Activated CD4-positive, alpha-beta T cell treated with anti-CD3 and anti-CD28 coated beads for 36 hours (primary cell): ENCODE measurements at regions not wholly inside any gene's neighbourhood (a gene's known extent, or its start where the extent isn't known, plus 50 kb on each side); places are given as distances from the start of the nearest gene placed in this dataset.
A peak's percentile ranks its signal among the peaks of the same experiment; 100 is the strongest.
"Not testable (repeated sequence)": the region's sequence is repeated elsewhere in the genome, so short reads cannot be mapped to it uniquely, and the experiment has no call there.

Source experiments
- ATAC-seq: fragments of 200-7000 bp; cut with Tn5 transposase; one replicate; pipeline ENCODE4 v1.10.0; 2021; ENCODE audit warnings: mild to moderate bottlenecking, moderate library complexity
- CTCF ChIA-PET: fragments of 350-600 bp; sonication (Branson Sonifier 250); formaldehyde crosslinking; loops from one replicate; lab custom pipeline; 2021; ENCODE audit warnings: antibody characterized with exemption; lab: Charles Lee
- POLR2A ChIA-PET: fragments of 350-600 bp; sonication (Branson Sonifier 250); formaldehyde crosslinking; loops from one replicate; lab custom pipeline; 2021; ENCODE audit warnings: antibody characterized with exemption, inconsistent platforms; lab: Charles Lee
- DNase-seq: peaks from one replicate; pipeline ENCODE4 v3.0.0-alpha.2; 2020
- H3K27ac Mint-ChIP-seq: one replicate; pipeline ENCODE4 v1.8.0; 2021; ENCODE audit warnings: mixed read lengths
- H3K27me3 Mint-ChIP-seq: one replicate; pipeline ENCODE4 v1.8.0; 2021; ENCODE audit warnings: mixed read lengths
- H3K36me3 Mint-ChIP-seq: one replicate; pipeline ENCODE4 v1.8.0; 2021; ENCODE audit warnings: low read depth, mixed read lengths
- H3K4me1 Mint-ChIP-seq: one replicate; pipeline ENCODE4 v1.8.0; 2021; ENCODE audit warnings: mixed read lengths
- H3K4me3 Mint-ChIP-seq: one replicate; pipeline ENCODE4 v1.8.0; 2021; ENCODE audit warnings: mild to moderate bottlenecking, moderate library complexity, mixed read lengths
- H3K9me3 Mint-ChIP-seq: one replicate; pipeline ENCODE4 v1.8.0; 2021; ENCODE audit warnings: low read depth, mixed read lengths
- intact Hi-C, 2 experiments: fragments of 100-400 bp; cut with DNase I in 1 of 2; cut with micrococcal nuclease in 1 of 2; formaldehyde crosslinking; loops; one replicate each; pipeline versions ENCODE4 v1.14.2 to v1.15.1; 2022 to 2024; cut with DNase I, micrococcal nuclease

- ChIA-PET CTCF (interaction anchor here (0.8 to 2.1 kb wide), 3 partner anchors 10 to 91 kb away, joined by 3 to 6 read pairs (median 4); no protein-coding TSS in a partner anchor), POLR2A (no interaction called here)
- ATAC-seq (no peak), DNase-seq (no peak)
- peak overlapping the region; percentile 4 for H3K4me3 Mint-ChIP-seq
- H3K27me3 Mint-ChIP-seq, result no peaks in the 10 kb centered on the region
- H3K36me3 Mint-ChIP-seq, result peaks cover 13% of the 10 kb centered on the region
- H3K27ac Mint-ChIP-seq, result peak overlapping the region; percentile 2
- intact Hi-C loops, result no loop called here
- H3K4me1 Mint-ChIP-seq, result peaks cover 64% of the 10 kb centered on the region
- H3K9me3 Mint-ChIP-seq, result peaks cover 5% of the 10 kb centered on the region
Observed at GRCh38 chr14:106003351-106003750, 477.0 kb downstream of the TMEM121 start.

DNA sequence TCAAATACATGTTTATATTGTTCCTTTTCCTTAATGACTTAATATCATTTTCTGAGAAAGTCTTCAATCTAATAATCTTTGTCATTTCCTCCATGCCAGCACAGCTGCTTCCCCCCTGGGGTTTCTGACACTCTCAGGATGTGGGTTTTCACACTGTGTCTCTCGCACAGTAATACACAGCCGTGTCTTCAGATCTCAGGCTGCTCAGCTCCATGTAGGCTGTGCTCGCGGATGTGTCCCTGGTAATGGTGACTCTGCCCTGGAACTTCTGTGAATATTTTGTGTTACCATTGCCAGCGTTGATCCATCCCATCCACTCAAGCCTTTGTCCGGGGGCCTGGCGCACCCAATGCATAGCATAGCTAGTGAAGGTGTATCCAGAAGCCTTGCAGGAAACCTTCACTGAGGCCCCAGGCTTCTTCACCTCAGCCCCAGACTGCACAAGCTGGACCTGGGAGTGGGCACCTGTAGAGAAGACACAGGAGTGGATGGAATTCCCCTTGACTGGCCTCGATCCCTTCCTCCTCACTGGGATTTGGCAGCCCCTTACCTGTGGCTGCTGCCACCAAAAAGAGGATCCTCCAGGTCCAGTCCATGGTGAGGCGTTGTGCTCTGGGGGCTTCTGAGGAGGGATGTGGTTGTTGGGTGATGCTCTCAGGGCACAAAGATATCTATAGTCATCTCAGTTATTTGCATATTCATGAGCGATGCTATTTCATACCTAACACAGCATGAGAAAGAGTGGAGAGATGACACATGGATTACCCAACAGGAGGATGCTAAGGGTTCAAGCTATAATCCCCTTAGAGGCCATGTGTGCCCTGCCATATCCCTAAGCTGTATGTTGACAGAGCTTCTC, 478.8 kb downstream of the TMEM121 start:
- ChIA-PET POLR2A (interaction anchor here (1.3 kb wide), 1 partner anchor 9 kb away, joined by 7 read pairs; no protein-coding TSS in a partner anchor), CTCF (interaction anchor here (0.7 to 2.1 kb wide), 10 partner anchors 9 to 147 kb away, joined by 3 to 14 read pairs (median 3); no protein-coding TSS in a partner anchor)
- Mint-ChIP-seq H3K36me3 (peaks cover 21% of the 10 kb centered on the region), H3K27ac (peak overlapping the region; percentile 95), H3K4me3 (peak overlapping the region; percentile 77), H3K4me1 (peaks cover 68% of the 10 kb centered on the region)
- DNase-seq (peak; percentile 83), ATAC-seq (peak; percentile 82)
- H3K27me3 Mint-ChIP-seq, H3K9me3 Mint-ChIP-seq: not testable (repeated sequence)
- intact Hi-C loops, result loop anchor here (1.0 to 5.0 kb wide), 3 partner anchors 8 to 412 kb away; no protein-coding TSS in a partner anchor

- intact Hi-C loops, result loop anchor here in 1 of 2 experiments (5.0 kb wide), 1 partner anchor 411 kb away; no protein-coding TSS in a partner anchor
- not testable (repeated sequence) for H3K9me3 Mint-ChIP-seq, H3K27me3 Mint-ChIP-seq
- CTCF ChIA-PET, result interaction anchor here (0.8 to 1.7 kb wide), 4 partner anchors 8 to 148 kb away, joined by 3 to 14 read pairs (median 3); no protein-coding TSS in a partner anchor
- H3K36me3 Mint-ChIP-seq, result peaks cover 26% of the 10 kb centered on the region
- H3K4me1 Mint-ChIP-seq, result peaks cover 76% of the 10 kb centered on the region
- H3K27ac Mint-ChIP-seq, result peak overlapping the region; percentile 95
- peak overlapping the region; percentile 77 for H3K4me3 Mint-ChIP-seq
- DNase-seq (peak; percentile 83), ATAC-seq (peak; percentile 39)
- POLR2A ChIA-PET, result interaction anchor here (0.7 kb wide), 1 partner anchor 20 kb away, joined by 4 read pairs; no protein-coding TSS in a partner anchor
Observed at GRCh38 chr14:106006043-106006442, 479.7 kb downstream of the TMEM121 start.

DNA sequence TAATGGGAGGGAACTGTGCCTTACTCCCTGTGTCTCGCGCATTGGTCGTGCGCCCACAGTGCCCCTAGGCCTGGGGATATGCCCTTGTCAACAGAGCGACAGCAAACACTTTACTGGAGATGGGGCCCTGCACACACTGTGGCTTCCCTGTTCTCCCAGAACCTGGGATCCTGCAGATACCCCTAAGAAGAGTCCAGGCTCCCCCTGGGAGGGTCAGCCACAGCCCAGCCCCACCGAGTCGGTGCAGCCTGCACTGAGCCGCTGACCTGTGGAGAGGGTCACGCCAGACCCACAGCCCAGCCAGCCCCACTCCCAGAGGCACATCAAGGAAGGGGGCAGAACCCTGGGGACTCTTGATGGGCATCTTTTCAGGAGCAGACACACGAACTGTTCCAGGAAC, 480.3 kb downstream of the TMEM121 start:
- peak; percentile 36 for DNase-seq
- CTCF ChIA-PET, result interaction anchor here (0.6 kb wide), 1 partner anchor 11 kb away, joined by 3 read pairs; no protein-coding TSS in a partner anchor
- Mint-ChIP-seq H3K4me1 (peaks cover 77% of the 10 kb centered on the region), H3K36me3 (peaks cover 31% of the 10 kb centered on the region), H3K4me3 (peak overlapping the region; percentile 77), H3K27ac (peak overlapping the region; percentile 95)
- ATAC-seq, H3K27me3 Mint-ChIP-seq, H3K9me3 Mint-ChIP-seq, POLR2A ChIA-PET: not testable (repeated sequence)
- intact Hi-C loops, result loop anchor here in 1 of 2 experiments (5.0 kb wide), 1 partner anchor 411 kb away; no protein-coding TSS in a partner anchor

GRCh38 chr14:106010783-106011182, 484.4 kb downstream of the TMEM121 start:
- intact Hi-C loops, result loop anchor here (1.0 to 5.0 kb wide), 4 partner anchors 11 to 62 kb away; no protein-coding TSS in a partner anchor
- H3K4me1 Mint-ChIP-seq, result peaks cover 87% of the 10 kb centered on the region
- POLR2A ChIA-PET, result no interaction called here

GRCh38 chr14:106011631-106012360, 485.4 kb downstream of the TMEM121 start:
- CTCF ChIA-PET, result interaction anchor here (0.7 to 6.2 kb wide), 9 partner anchors 10 to 410 kb away, joined by 3 to 47 read pairs (median 5); no protein-coding TSS in a partner anchor
- H3K9me3 Mint-ChIP-seq, POLR2A ChIA-PET, H3K27me3 Mint-ChIP-seq, ATAC-seq: not testable (repeated sequence)
- Mint-ChIP-seq H3K4me1 (peaks cover 85% of the 10 kb centered on the region), H3K36me3 (peaks cover 49% of the 10 kb centered on the region), H3K27ac (peak overlapping the region; percentile 98), H3K4me3 (peak overlapping the region; percentile 67)
- intact Hi-C loops, result loop anchor here (1.0 to 5.0 kb wide), 4 partner anchors 12 to 61 kb away; no protein-coding TSS in a partner anchor
- peak; percentile 95 for DNase-seq

More at GRCh38 chr14:106010783-106011182, 484.4 kb downstream of the TMEM121 start:
- Mint-ChIP-seq H3K27me3 (no peaks in the 10 kb centered on the region), H3K27ac (peak overlapping the region; percentile 98), H3K9me3 (peaks cover 1% of the 10 kb centered on the region), H3K36me3 (peaks cover 48% of the 10 kb centered on the region), H3K4me3 (peak overlapping the region; percentile 67)
- DNase-seq, result no peak
- CTCF ChIA-PET, result interaction anchor here (0.9 to 6.2 kb wide), 4 partner anchors 28 to 68 kb away, joined by 3 to 47 read pairs (median 4); no protein-coding TSS in a partner anchor
- no peak for ATAC-seq

DNA sequence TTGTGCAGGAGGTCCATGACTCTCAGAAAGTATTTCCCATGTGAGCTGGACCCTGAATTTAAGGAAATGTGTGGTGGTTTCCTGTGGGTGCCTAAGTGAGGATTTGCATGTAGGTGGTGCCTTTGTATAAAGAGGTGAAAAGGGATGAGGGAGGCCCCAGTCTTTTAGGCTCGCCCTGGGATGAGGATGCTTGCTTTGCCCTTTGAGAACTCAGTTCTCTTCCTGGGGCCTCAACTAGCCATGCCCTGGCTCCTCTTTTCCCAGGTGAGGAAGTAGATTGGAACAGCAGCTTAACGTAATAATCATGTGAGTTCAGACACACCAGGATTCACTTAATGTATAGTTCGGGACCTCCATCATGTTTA, 486.0 kb downstream of the TMEM121 start:
- CTCF ChIA-PET, result interaction anchor here (1.0 to 6.2 kb wide), 6 partner anchors 9 to 82 kb away, joined by 3 to 47 read pairs (median 6); no protein-coding TSS in a partner anchor
- POLR2A ChIA-PET, H3K9me3 Mint-ChIP-seq, H3K27me3 Mint-ChIP-seq, DNase-seq, ATAC-seq: not testable (repeated sequence)
- intact Hi-C loops, result loop anchor here in 1 of 2 experiments (5.0 kb wide), 2 partner anchors 35 to 60 kb away; no protein-coding TSS in a partner anchor
- Mint-ChIP-seq H3K4me1 (peaks cover 88% of the 10 kb centered on the region), H3K27ac (peak overlapping the region; percentile 98), H3K36me3 (peaks cover 47% of the 10 kb centered on the region), H3K4me3 (peak overlapping the region; percentile 67)

- peak overlapping the region; percentile 98 for H3K27ac Mint-ChIP-seq
- peak overlapping the region; percentile 50 for H3K4me3 Mint-ChIP-seq
- peaks cover 37% of the 10 kb centered on the region for H3K36me3 Mint-ChIP-seq
- intact Hi-C loops, result loop anchor here (1.0 to 5.0 kb wide), 5 partner anchors 8 to 58 kb away; no protein-coding TSS in a partner anchor
- peaks cover 1% of the 10 kb centered on the region for H3K9me3 Mint-ChIP-seq
- DNase-seq (peak; percentile 67), ATAC-seq (peak; percentile 74)
- H3K27me3 Mint-ChIP-seq, result no peaks in the 10 kb centered on the region
- ChIA-PET CTCF (interaction anchor here (0.5 to 6.2 kb wide), 17 partner anchors 7 to 751 kb away, joined by 3 to 47 read pairs (median 6); no protein-coding TSS in a partner anchor), POLR2A (interaction anchor here (0.6 to 1.0 kb wide), 4 partner anchors 8 to 15 kb away, joined by 3 to 8 read pairs (median 5); no protein-coding TSS in a partner anchor)
- peaks cover 89% of the 10 kb centered on the region for H3K4me1 Mint-ChIP-seq
Observed at GRCh38 chr14:106013879-106014376, 487.5 kb downstream of the TMEM121 start.

- peak overlapping the region; percentile 59 for H3K27ac Mint-ChIP-seq
- DNase-seq, H3K27me3 Mint-ChIP-seq, intact Hi-C loops, H3K4me3 Mint-ChIP-seq, POLR2A ChIA-PET, ATAC-seq, H3K9me3 Mint-ChIP-seq: not testable (repeated sequence)
- peaks cover 89% of the 10 kb centered on the region for H3K4me1 Mint-ChIP-seq
- CTCF ChIA-PET, result interaction anchor here (0.7 to 2.2 kb wide), 3 partner anchors 9 to 16 kb away, joined by 3 to 8 read pairs (median 3); no protein-coding TSS in a partner anchor
- H3K36me3 Mint-ChIP-seq, result peaks cover 17% of the 10 kb centered on the region
Observed at GRCh38 chr14:106017952-106018351, 491.6 kb downstream of the TMEM121 start.

- peak; percentile 57 for DNase-seq
- ChIA-PET CTCF (interaction anchor here (0.7 to 2.0 kb wide), 4 partner anchors 9 to 70 kb away, joined by 4 to 6 read pairs (median 4); no protein-coding TSS in a partner anchor), POLR2A (interaction anchor here (1.8 kb wide), 1 partner anchor 8 kb away, joined by 8 read pairs; no protein-coding TSS in a partner anchor)
- Mint-ChIP-seq H3K4me1 (peaks cover 92% of the 10 kb centered on the region), H3K4me3 (no peak overlapping the region), H3K27ac (peak overlapping the region; percentile 90), H3K9me3 (peaks cover 10% of the 10 kb centered on the region), H3K36me3 (peaks cover 12% of the 10 kb centered on the region), H3K27me3 (no peaks in the 10 kb centered on the region)
- ATAC-seq, result peak; percentile 57
- intact Hi-C loops, result loop anchor here (1.0 kb wide), 1 partner anchor 8 kb away; no protein-coding TSS in a partner anchor
Observed at GRCh38 chr14:106021832-106022231, 495.4 kb downstream of the TMEM121 start.
